ENCODE measurements at regions not wholly inside any gene's neighbourhood (a gene's known extent, or its start where the extent isn't known, plus 50 kb on each side); places are given as distances from the start of the nearest gene placed in this dataset.
"Not testable (repeated sequence)": the region's sequence is repeated elsewhere in the genome, so short reads cannot be mapped to it uniquely, and the experiment has no call there.

GRCh38 chr5:21482983-21483650, 1370.0 kb downstream of the CDH12 start:
- not testable (repeated sequence) for DNase-seq

GRCh38 chr5:21482522-21482921, 1370.6 kb downstream of the CDH12 start:
- not testable (repeated sequence) for DNase-seq

GRCh38 chr5:21481320-21482270, 1371.5 kb downstream of the CDH12 start:
- not testable (repeated sequence) for DNase-seq

GRCh38 chr5:21480054-21480453, 1373.1 kb downstream of the CDH12 start:
- not testable (repeated sequence) for DNase-seq

- not testable (repeated sequence) for DNase-seq
Observed at GRCh38 chr5:21473981-21474380, 1379.2 kb downstream of the CDH12 start.

GRCh38 chr5:21473436-21473835, 1379.7 kb downstream of the CDH12 start:
- not testable (repeated sequence) for DNase-seq

GRCh38 chr5:21471691-21472090, 1381.5 kb downstream of the CDH12 start:
- not testable (repeated sequence) for DNase-seq

GRCh38 chr5:21469523-21470101, 1383.5 kb downstream of the CDH12 start:
- peak in 1 of 2 donors; percentile 26 for DNase-seq

GRCh38 chr5:21467544-21467943, 1385.6 kb downstream of the CDH12 start:
- DNase-seq = not testable (repeated sequence)

- DNase-seq = not testable (repeated sequence)
Observed at GRCh38 chr5:21459744-21460073, 1393.4 kb downstream of the CDH12 start.

GRCh38 chr5:21452449-21452848, 1400.7 kb downstream of the CDH12 start:
- no peak for DNase-seq

GRCh38 chr5:21432646-21433045, 1420.5 kb downstream of the CDH12 start:
- DNase-seq = no peak

- DNase-seq = no peak
Observed at GRCh38 chr5:21424907-21425306, 1428.2 kb downstream of the CDH12 start.

GRCh38 chr5:21419383-21419782, 1431.4 kb upstream of the CDH18 start:
- DNase-seq = no peak

- not testable (repeated sequence) for DNase-seq
Observed at GRCh38 chr5:21402089-21402488, 1414.1 kb upstream of the CDH18 start.

GRCh38 chr5:21398511-21398910, 1410.5 kb upstream of the CDH18 start:
- DNase-seq = no peak

GRCh38 chr5:21397693-21398092, 1409.7 kb upstream of the CDH18 start:
- DNase-seq = no peak

- DNase-seq = no peak
Observed at GRCh38 chr5:21391506-21391905, 1403.5 kb upstream of the CDH18 start.

GRCh38 chr5:21360754-21361153, 1372.8 kb upstream of the CDH18 start:
- DNase-seq = not testable (repeated sequence)

- DNase-seq = not testable (repeated sequence)
Observed at GRCh38 chr5:21341948-21342261, 1353.9 kb upstream of the CDH18 start.

GRCh38 chr5:21341203-21341947, 1353.4 kb upstream of the CDH18 start:
- not testable (repeated sequence) for DNase-seq

GRCh38 chr5:21340233-21340632, 1352.2 kb upstream of the CDH18 start:
- not testable (repeated sequence) for DNase-seq

GRCh38 chr5:21336478-21336877, 1348.5 kb upstream of the CDH18 start:
- DNase-seq = not testable (repeated sequence)

Data from inflammatory macrophage treated with lipopolysaccharide for 1 hour (primary cell).